H9 (cell line): ENCODE measurements at regions not wholly inside any gene's neighbourhood (a gene's known extent, or its start where the extent isn't known, plus 50 kb on each side); places are given as distances from the start of the nearest gene placed in this dataset.

Experiments
- DNase-seq: peaks from one replicate; pipeline ENCODE4 v3.0.0-alpha.2; 2017
- H2AFZ ChIP-seq: one replicate; pipeline ENCODE4 v1.6.1; 2013; ENCODE audit warnings: mild to moderate bottlenecking, low read length, control low read depth, moderate library complexity
- H2AK5ac ChIP-seq: 2 replicates; pipeline ENCODE4 v1.6.1; 2013; ENCODE audit warnings: low read length, control low read depth, mixed read lengths; ENCODE audit not compliant: insufficient read length
- H2BK120ac ChIP-seq: one replicate; pipeline ENCODE4 v1.6.1; 2013; ENCODE audit warnings: low read depth, mild to moderate bottlenecking, low read length, control low read depth, inconsistent platforms; ENCODE audit not compliant: poor library complexity, severe bottlenecking
- H2BK12ac ChIP-seq: 2 replicates; pipeline ENCODE4 v1.6.1; 2013; ENCODE audit warnings: low read length, control low read depth, mixed read lengths, low read depth; ENCODE audit not compliant: insufficient read length
- H2BK15ac ChIP-seq: 2 replicates; pipeline ENCODE4 v1.6.1; 2013; ENCODE audit warnings: low read depth, low read length, control low read depth
- H2BK20ac ChIP-seq: one replicate; pipeline ENCODE4 v1.6.1; 2013; ENCODE audit warnings: low read depth, mild to moderate bottlenecking, low read length, control low read depth, inconsistent platforms; ENCODE audit not compliant: poor library complexity, severe bottlenecking
- H2BK5ac ChIP-seq: 2 replicates; pipeline ENCODE4 v1.6.1; 2013; ENCODE audit warnings: low read length, control low read depth, mixed read lengths; ENCODE audit not compliant: insufficient read length
- H3K14ac ChIP-seq: 2 replicates; pipeline ENCODE4 v1.6.1; 2013; ENCODE audit warnings: low read length, control low read depth; ENCODE audit not compliant: insufficient read depth
- H3K18ac ChIP-seq: 2 replicates; pipeline ENCODE4 v1.6.1; 2013; ENCODE audit warnings: low read depth, mild to moderate bottlenecking, mixed read lengths, low read length, control low read depth; ENCODE audit not compliant: insufficient read length
- H3K23ac ChIP-seq: 2 replicates; pipeline ENCODE4 v1.6.1; 2013; ENCODE audit warnings: low read length, control low read depth, mixed read lengths, low read depth; ENCODE audit not compliant: insufficient read length
- H3K23me2 ChIP-seq: 2 replicates; pipeline ENCODE4 v1.6.1; 2013; ENCODE audit warnings: low read depth, mild to moderate bottlenecking, mixed read lengths, low read length, control low read depth; ENCODE audit not compliant: insufficient read length, poor library complexity, severe bottlenecking
- H3K27ac ChIP-seq: 2 replicates; pipeline ENCODE4 v1.5.1; 2013; ENCODE audit warnings: low read length, control low read depth, mixed read lengths, low read depth; ENCODE audit not compliant: insufficient read length
- H3K27me3 ChIP-seq: 2 replicates; pipeline ENCODE4 v1.6.1; 2013; ENCODE audit warnings: low read length, control low read depth, inconsistent platforms; ENCODE audit not compliant: insufficient read depth
- H3K4ac ChIP-seq: 2 replicates; pipeline ENCODE4 v1.6.1; 2013; ENCODE audit warnings: low read depth, mild to moderate bottlenecking, control low read depth, inconsistent platforms, low read length, moderate library complexity
- H3K4me1 ChIP-seq: 2 replicates; pipeline ENCODE4 v1.6.1; 2013; ENCODE audit warnings: low read length, control low read depth, inconsistent platforms; ENCODE audit not compliant: insufficient read depth
- H3K4me2 ChIP-seq: 2 replicates; pipeline ENCODE4 v1.6.1; 2013; ENCODE audit warnings: low read length, control low read depth, mixed read lengths; ENCODE audit not compliant: insufficient read length, insufficient read depth
- H3K56ac ChIP-seq: 2 replicates; pipeline ENCODE4 v1.6.1; 2013; ENCODE audit warnings: low read depth, mild to moderate bottlenecking, mixed read lengths, low read length, control low read depth; ENCODE audit not compliant: insufficient read length
- H3K79me1 ChIP-seq: 2 replicates; pipeline ENCODE4 v1.6.1; 2013; ENCODE audit warnings: low read depth, mild to moderate bottlenecking, moderate library complexity, low read length, control low read depth, inconsistent platforms; ENCODE audit not compliant: insufficient read depth, poor library complexity, severe bottlenecking
- H3K79me2 ChIP-seq: 2 replicates; pipeline ENCODE4 v1.6.1; 2013; ENCODE audit warnings: low read length, control low read depth, inconsistent platforms; ENCODE audit not compliant: insufficient read depth
- H3K9ac ChIP-seq: 2 replicates; pipeline ENCODE4 v1.6.1; 2013; ENCODE audit warnings: low read length, control low read depth, mixed read lengths; ENCODE audit not compliant: insufficient read length; ENCODE audit errors: extremely low read depth
- H3K9me3 ChIP-seq: one replicate; pipeline ENCODE4 v1.6.1; 2013; ENCODE audit warnings: low read depth, low read length, inconsistent platforms; ENCODE audit not compliant: control insufficient read depth
- H3T11ph ChIP-seq: one replicate; pipeline ENCODE4 v1.6.1; 2013; ENCODE audit warnings: mild to moderate bottlenecking, low read length, control low read depth, inconsistent platforms
- H4K20me1 ChIP-seq: one replicate; pipeline ENCODE4 v1.6.1; 2013; ENCODE audit not compliant: control insufficient read depth, insufficient read length, insufficient read depth
- H4K5ac ChIP-seq: 2 replicates; pipeline ENCODE4 v1.6.1; 2013; ENCODE audit warnings: low read depth, mild to moderate bottlenecking, mixed read lengths, low read length, control low read depth; ENCODE audit not compliant: insufficient read length
- H4K8ac ChIP-seq: replicated peaks from 2 replicates; pipeline ENCODE4 v1.6.1; 2013; ENCODE audit warnings: low read length, control low read depth, mixed read lengths, low read depth; ENCODE audit not compliant: insufficient read length
- H4K91ac ChIP-seq: 2 replicates; pipeline ENCODE4 v1.6.1; 2013; ENCODE audit warnings: low read depth, mild to moderate bottlenecking, moderate library complexity, mixed read lengths, low read length, control low read depth; ENCODE audit not compliant: insufficient read length
- H3K27ac Mint-ChIP-seq, 3 experiments: 2 replicates in 2 of 3; 3 replicates in 1 of 3; pipeline ENCODE4 v1.8.0; 2020 to 2021; ENCODE audit warnings: mixed read lengths in 3 of 3, mild to moderate bottlenecking in 1 of 3, moderate library complexity in 1 of 3
- H3K27me3 Mint-ChIP-seq: 2 replicates; pipeline ENCODE4 v1.8.0; 2021; ENCODE audit warnings: low read depth, mild to moderate bottlenecking, moderate library complexity, mixed read lengths
- H3K36me3 Mint-ChIP-seq, 3 experiments: 2 replicates in 2 of 3; 3 replicates in 1 of 3; pipeline ENCODE4 v1.8.0; 2020 to 2021; ENCODE audit warnings: low read depth in 3 of 3, mixed read lengths in 3 of 3; ENCODE audit not compliant: insufficient read depth in 1 of 3
- H3K4me1 Mint-ChIP-seq, 2 experiments: 2 replicates each; pipeline ENCODE4 v1.8.0; 2020; ENCODE audit warnings: mixed read lengths in 2 of 2
- H3K4me3 Mint-ChIP-seq, 2 experiments: 2 replicates in 1 of 2; 3 replicates in 1 of 2; pipeline ENCODE4 v1.8.0; 2020 to 2021; ENCODE audit warnings: mild to moderate bottlenecking in 2 of 2, mixed read lengths in 2 of 2, moderate library complexity in 1 of 2
- H3K9me3 Mint-ChIP-seq, 2 experiments: 2 replicates in 1 of 2; 3 replicates in 1 of 2; pipeline ENCODE4 v1.8.0; 2020; ENCODE audit warnings: mild to moderate bottlenecking in 2 of 2, mixed read lengths in 2 of 2, moderate library complexity in 1 of 2
- WGBS: extraction: QIAGEN DNeasy Blood & Tissue Kit; methylation state at CpG from one replicate; pipeline ENCODE4 v1.1.7; 2013; ENCODE audit warnings: missing lambda C conversion rate, low lambda C conversion rate, mixed read lengths; ENCODE audit not compliant: insufficient read length; ENCODE audit errors: extremely low coverage; 5-methylcytosine and 5-hydroxymethylcytosine counted together
- TF ChIP-seq, protein P1 (sequence below): fragments of 200-600 bp; sonication (generic); conservative IDR thresholded peaks from 3 replicates; pipeline ENCODE4 v1.8.0; 2021; ENCODE audit warnings: antibody characterized with exemption, mild to moderate bottlenecking

- Histone ChIP-seq H4K20me1 (no peaks in the 10 kb centered on the region), H3K27ac (no peak overlapping the region), H4K5ac (no peak overlapping the region), H3K14ac (no peak overlapping the region; the same call in 1 of the 2 replicates), H2BK5ac (no peak overlapping the region), H2BK12ac (no peak overlapping the region), H3K9ac (no peak overlapping the region), H3K56ac (no peak overlapping the region), H3K4me2 (no peak overlapping the region), H2BK20ac (no peak overlapping the region), H3K4ac (no peak overlapping the region), H3K9me3 (no peaks in the 10 kb centered on the region), H3K27me3 (no peaks in the 10 kb centered on the region), H3K4me1 (no peaks in the 10 kb centered on the region; the same call in 1 of the 2 replicates), H3K79me2 (no peaks in the 10 kb centered on the region), H3K23ac (no peak overlapping the region), H2BK15ac (no peak overlapping the region), H2AFZ (no peak overlapping the region), H3K18ac (no peak overlapping the region), H2AK5ac (no peak overlapping the region), H3T11ph (no peak overlapping the region), H2BK120ac (no peak overlapping the region), H3K23me2 (no peaks in the 10 kb centered on the region), H4K91ac (no peak overlapping the region), H3K79me1 (no peaks in the 10 kb centered on the region), H4K8ac (no peak overlapping the region)
- Mint-ChIP-seq H3K36me3 (no peaks in the 10 kb centered on the region), H3K4me3 (no peak overlapping the region), H3K9me3 (no peaks in the 10 kb centered on the region), H3K27me3 (no peaks in the 10 kb centered on the region; the same call in 1 of the 2 replicates), H3K4me1 (peaks cover 13 to 22% of the 10 kb centered on the region in 2 experiments), H3K27ac (no peak overlapping the region)
- no peak for DNase-seq
- WGBS, result no CpG with 5 or more reads among the region's 22 CpGs
- TF ChIP-seq, protein P1, sequence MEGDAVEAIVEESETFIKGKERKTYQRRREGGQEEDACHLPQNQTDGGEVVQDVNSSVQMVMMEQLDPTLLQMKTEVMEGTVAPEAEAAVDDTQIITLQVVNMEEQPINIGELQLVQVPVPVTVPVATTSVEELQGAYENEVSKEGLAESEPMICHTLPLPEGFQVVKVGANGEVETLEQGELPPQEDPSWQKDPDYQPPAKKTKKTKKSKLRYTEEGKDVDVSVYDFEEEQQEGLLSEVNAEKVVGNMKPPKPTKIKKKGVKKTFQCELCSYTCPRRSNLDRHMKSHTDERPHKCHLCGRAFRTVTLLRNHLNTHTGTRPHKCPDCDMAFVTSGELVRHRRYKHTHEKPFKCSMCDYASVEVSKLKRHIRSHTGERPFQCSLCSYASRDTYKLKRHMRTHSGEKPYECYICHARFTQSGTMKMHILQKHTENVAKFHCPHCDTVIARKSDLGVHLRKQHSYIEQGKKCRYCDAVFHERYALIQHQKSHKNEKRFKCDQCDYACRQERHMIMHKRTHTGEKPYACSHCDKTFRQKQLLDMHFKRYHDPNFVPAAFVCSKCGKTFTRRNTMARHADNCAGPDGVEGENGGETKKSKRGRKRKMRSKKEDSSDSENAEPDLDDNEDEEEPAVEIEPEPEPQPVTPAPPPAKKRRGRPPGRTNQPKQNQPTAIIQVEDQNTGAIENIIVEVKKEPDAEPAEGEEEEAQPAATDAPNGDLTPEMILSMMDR, result no peak
Observed at GRCh38 chr2:2850218-2850755, 519.2 kb upstream of the MYT1L start.
